IgD-negative memory B cell (primary cell): ENCODE measurements at regions not wholly inside any gene's neighbourhood (a gene's known extent, or its start where the extent isn't known, plus 50 kb on each side); places are given as distances from the start of the nearest gene placed in this dataset.

Experiments
- H3K27ac Mint-ChIP-seq, 3 donors: one replicate each; pipeline ENCODE4 v1.8.0; 2020 to 2022; ENCODE audit warnings: mild to moderate bottlenecking in 3 of 3, mixed read lengths in 3 of 3, moderate library complexity in 1 of 3
- H3K27me3 Mint-ChIP-seq: one replicate; pipeline ENCODE4 v1.8.0; 2021; ENCODE audit warnings: mixed read lengths
- H3K36me3 Mint-ChIP-seq: one replicate; pipeline ENCODE4 v1.8.0; 2020; ENCODE audit warnings: mild to moderate bottlenecking, mixed read lengths
- H3K4me1 Mint-ChIP-seq, 3 donors: one replicate each; pipeline ENCODE4 v1.8.0; 2020 to 2022; ENCODE audit warnings: mixed read lengths in 3 of 3, mild to moderate bottlenecking in 1 of 3
- H3K4me3 Mint-ChIP-seq, 4 donors: one replicate each; pipeline ENCODE4 v1.8.0; 2020 to 2022; ENCODE audit warnings: mild to moderate bottlenecking in 4 of 4, mixed read lengths in 4 of 4, moderate library complexity in 3 of 4
- H3K9me3 Mint-ChIP-seq, 3 donors: one replicate each; pipeline ENCODE4 v1.8.0; 2020 to 2021; ENCODE audit warnings: mixed read lengths in 3 of 3, mild to moderate bottlenecking in 1 of 3

GRCh38 chr4:156558373-156559025 lies 413.1 kb downstream of the PDGFC start:
- Mint-ChIP-seq H3K4me1 (no peaks in the 10 kb centered on the region), H3K9me3 (peaks cover 0 to 7% (median 4%) of the 10 kb centered on the region in 3 donors), H3K27ac (no peak overlapping the region), H3K36me3 (no peaks in the 10 kb centered on the region), H3K4me3 (no peak overlapping the region), H3K27me3 (no peaks in the 10 kb centered on the region)

GRCh38 chr4:156557920-156558319 lies 413.7 kb downstream of the PDGFC start:
- no peaks in the 10 kb centered on the region for H3K27me3 Mint-ChIP-seq
- no peaks in the 10 kb centered on the region for H3K4me1 Mint-ChIP-seq

GRCh38 chr4:156556336-156556735 lies 415.3 kb downstream of the PDGFC start:
- H3K27me3 Mint-ChIP-seq, result no peaks in the 10 kb centered on the region
- no peaks in the 10 kb centered on the region for H3K36me3 Mint-ChIP-seq
- H3K9me3 Mint-ChIP-seq, result peaks cover 0 to 12% (median 4%) of the 10 kb centered on the region in 3 donors
- no peak overlapping the region for H3K27ac Mint-ChIP-seq
- H3K4me1 Mint-ChIP-seq, result no peaks in the 10 kb centered on the region
- no peak overlapping the region for H3K4me3 Mint-ChIP-seq

More at GRCh38 chr4:156557920-156558319, 413.7 kb downstream of the PDGFC start:
- no peaks in the 10 kb centered on the region for H3K36me3 Mint-ChIP-seq
- peaks cover 0 to 8% (median 4%) of the 10 kb centered on the region in 3 donors for H3K9me3 Mint-ChIP-seq
- no peak overlapping the region for H3K27ac Mint-ChIP-seq
- no peak overlapping the region for H3K4me3 Mint-ChIP-seq

- no peaks in the 10 kb centered on the region for H3K27me3 Mint-ChIP-seq
These were observed 417.9 kb downstream of the PDGFC start for GRCh38 chr4:156553659-156554058.

GRCh38 chr4:156547891-156548290 lies 423.7 kb downstream of the PDGFC start:
- Mint-ChIP-seq H3K9me3 (peaks cover 1 to 7% (median 7%) of the 10 kb centered on the region in 3 donors), H3K27me3 (no peaks in the 10 kb centered on the region), H3K4me3 (no peak overlapping the region), H3K36me3 (no peaks in the 10 kb centered on the region), H3K27ac (no peak overlapping the region), H3K4me1 (no peaks in the 10 kb centered on the region)

More at GRCh38 chr4:156553659-156554058, 417.9 kb downstream of the PDGFC start:
- H3K4me3 Mint-ChIP-seq, result no peak overlapping the region
- H3K27ac Mint-ChIP-seq, result no peak overlapping the region
- H3K36me3 Mint-ChIP-seq, result no peaks in the 10 kb centered on the region
- peaks cover 1 to 12% (median 8%) of the 10 kb centered on the region in 3 donors for H3K9me3 Mint-ChIP-seq
- no peaks in the 10 kb centered on the region for H3K4me1 Mint-ChIP-seq

- Mint-ChIP-seq H3K4me3 (no peak overlapping the region), H3K27ac (no peak overlapping the region), H3K4me1 (no peaks in the 10 kb centered on the region), H3K36me3 (no peaks in the 10 kb centered on the region), H3K9me3 (peaks cover 3 to 7% (median 4%) of the 10 kb centered on the region in 3 donors), H3K27me3 (no peaks in the 10 kb centered on the region)
These were observed 424.2 kb downstream of the PDGFC start for GRCh38 chr4:156547439-156547838.

GRCh38 chr4:156545003-156545785 lies 426.4 kb downstream of the PDGFC start:
- no peaks in the 10 kb centered on the region for H3K36me3 Mint-ChIP-seq
- H3K4me1 Mint-ChIP-seq, result no peaks in the 10 kb centered on the region
- no peaks in the 10 kb centered on the region for H3K27me3 Mint-ChIP-seq
- no peak overlapping the region for H3K27ac Mint-ChIP-seq
- H3K9me3 Mint-ChIP-seq, result peaks cover 2 to 7% (median 4%) of the 10 kb centered on the region in 3 donors
- no peak overlapping the region for H3K4me3 Mint-ChIP-seq

- no peaks in the 10 kb centered on the region for H3K36me3 Mint-ChIP-seq
- H3K9me3 Mint-ChIP-seq, result peaks cover 0 to 3% (median 3%) of the 10 kb centered on the region in 3 donors
- no peak overlapping the region for H3K27ac Mint-ChIP-seq
- H3K4me3 Mint-ChIP-seq, result no peak overlapping the region
- H3K27me3 Mint-ChIP-seq, result no peaks in the 10 kb centered on the region
- H3K4me1 Mint-ChIP-seq, result no peaks in the 10 kb centered on the region
These were observed 432.2 kb downstream of the PDGFC start for GRCh38 chr4:156539376-156539775.

- H3K36me3 Mint-ChIP-seq, result no peaks in the 10 kb centered on the region
- H3K9me3 Mint-ChIP-seq, result peaks cover 1 to 8% (median 6%) of the 10 kb centered on the region in 3 donors
- no peak overlapping the region for H3K27ac Mint-ChIP-seq
These were observed 432.8 kb downstream of the PDGFC start for GRCh38 chr4:156538651-156539257.

GRCh38 chr4:156538210-156538609 lies 433.4 kb downstream of the PDGFC start:
- Mint-ChIP-seq H3K9me3 (peaks cover 1 to 11% (median 7%) of the 10 kb centered on the region in 3 donors), H3K4me3 (no peak overlapping the region), H3K27me3 (no peaks in the 10 kb centered on the region), H3K27ac (no peak overlapping the region), H3K36me3 (no peaks in the 10 kb centered on the region), H3K4me1 (no peaks in the 10 kb centered on the region)

More at GRCh38 chr4:156538651-156539257, 432.8 kb downstream of the PDGFC start:
- Mint-ChIP-seq H3K4me3 (no peak overlapping the region), H3K4me1 (no peaks in the 10 kb centered on the region), H3K27me3 (no peaks in the 10 kb centered on the region)

- Mint-ChIP-seq H3K36me3 (no peaks in the 10 kb centered on the region), H3K27me3 (no peaks in the 10 kb centered on the region), H3K9me3 (peaks cover 1 to 13% (median 7%) of the 10 kb centered on the region in 3 donors), H3K4me1 (no peaks in the 10 kb centered on the region), H3K27ac (no peak overlapping the region), H3K4me3 (no peak overlapping the region)
These were observed 434.3 kb downstream of the PDGFC start for GRCh38 chr4:156537286-156537685.

GRCh38 chr4:156536661-156537060 lies 434.9 kb downstream of the PDGFC start:
- Mint-ChIP-seq H3K4me3 (no peak overlapping the region), H3K27me3 (no peaks in the 10 kb centered on the region), H3K36me3 (no peaks in the 10 kb centered on the region), H3K4me1 (no peaks in the 10 kb centered on the region), H3K9me3 (peaks cover 1 to 13% (median 9%) of the 10 kb centered on the region in 3 donors), H3K27ac (no peak overlapping the region)

GRCh38 chr4:156534205-156534604 lies 437.4 kb downstream of the PDGFC start:
- H3K4me1 Mint-ChIP-seq, result no peaks in the 10 kb centered on the region
- H3K4me3 Mint-ChIP-seq, result peak overlapping the region in 1 of 4 donors; percentile 31
- H3K27ac Mint-ChIP-seq, result no peak overlapping the region
- no peaks in the 10 kb centered on the region for H3K27me3 Mint-ChIP-seq
- peaks cover 1 to 13% (median 9%) of the 10 kb centered on the region in 3 donors for H3K9me3 Mint-ChIP-seq
- H3K36me3 Mint-ChIP-seq, result no peaks in the 10 kb centered on the region

GRCh38 chr4:156528216-156528615 lies 443.4 kb downstream of the PDGFC start:
- peaks cover 5% of the 10 kb centered on the region in 3 donors for H3K9me3 Mint-ChIP-seq
- H3K4me3 Mint-ChIP-seq, result no peak overlapping the region
- no peak overlapping the region for H3K27ac Mint-ChIP-seq
- no peaks in the 10 kb centered on the region for H3K36me3 Mint-ChIP-seq
- H3K27me3 Mint-ChIP-seq, result no peaks in the 10 kb centered on the region
- H3K4me1 Mint-ChIP-seq, result no peaks in the 10 kb centered on the region
